Anterior cingulate cortex (tissue), 58 donors: ENCODE measurements at regions not wholly inside any gene's neighbourhood (a gene's known extent, or its start where the extent isn't known, plus 50 kb on each side); places are given as distances from the start of the nearest gene placed in this dataset.

Source experiments
- DNase-seq, 58 donors: peaks; one replicate each; lab custom pipeline; 2025; lab: John Stamatoyannopoulos, UW

- no peak for DNase-seq
Observed at GRCh38 chr12:108462686-108463085, 52.4 kb upstream of the FICD start.

DNA sequence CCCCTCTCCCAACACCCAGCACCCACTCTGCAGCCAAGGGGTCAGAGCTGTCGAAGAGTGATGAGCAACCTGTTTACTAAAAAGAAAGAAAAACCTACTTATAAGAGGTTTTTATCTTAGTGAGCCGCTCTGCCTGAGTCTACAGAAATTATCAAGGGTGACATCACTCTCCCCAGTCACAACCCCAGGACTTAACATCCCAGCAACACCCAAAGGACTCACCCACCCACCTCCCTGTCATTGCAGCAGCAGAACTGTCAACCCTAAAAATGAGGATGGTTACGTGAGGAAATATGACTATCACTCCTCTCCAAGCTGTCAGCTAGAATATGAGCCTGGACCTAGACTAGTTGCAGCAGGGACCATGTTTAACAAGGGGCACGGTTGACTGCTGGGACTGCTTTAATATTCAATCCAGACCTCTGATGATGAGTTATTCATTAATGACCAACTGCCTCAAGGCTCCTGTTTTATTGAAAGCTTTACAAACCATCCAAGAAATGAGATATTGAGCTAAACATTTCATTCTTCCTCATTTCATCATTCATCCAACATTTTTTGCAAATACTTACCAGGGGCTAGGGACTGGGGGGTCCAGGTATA, 53.9 kb upstream of the FICD start:
- peak in 1 of 58 donors; percentile 3 for DNase-seq

GRCh38 chr12:108459149-108459548, 55.9 kb upstream of the FICD start:
- peak in 3 of 58 donors; percentile 6 to 33 (median 29) for DNase-seq

- DNase-seq = no peak
Observed at GRCh38 chr12:108457734-108458361, 57.2 kb upstream of the FICD start.

- DNase-seq = peak in 8 of 58 donors; percentile 1 to 68 (median 18)
Observed at GRCh38 chr12:108457006-108457733, 57.9 kb upstream of the FICD start.

DNA sequence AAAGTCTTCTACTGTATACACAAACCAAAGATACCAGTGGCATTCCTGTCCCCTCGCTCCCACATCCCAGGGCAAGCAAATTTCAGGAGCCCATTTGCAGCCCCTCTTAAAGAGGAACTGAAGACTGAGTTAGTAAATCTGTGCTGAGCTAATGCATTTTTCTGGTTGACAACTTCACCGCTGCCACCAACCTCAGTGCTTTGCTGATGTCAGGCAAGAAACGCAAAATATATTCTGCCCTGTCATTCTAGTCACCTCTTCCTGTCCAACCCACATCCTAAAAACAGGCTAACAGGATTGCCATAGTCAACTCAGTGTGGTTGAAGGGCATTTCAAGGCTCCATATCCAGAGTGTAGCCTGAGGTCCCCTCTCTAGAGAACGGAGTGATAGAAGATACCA, 59.4 kb upstream of the FICD start:
- DNase-seq = no peak

GRCh38 chr12:108454539-108455139, 60.4 kb upstream of the FICD start:
- no peak for DNase-seq

GRCh38 chr12:108449478-108449877, 65.6 kb upstream of the FICD start:
- DNase-seq = no peak

DNA sequence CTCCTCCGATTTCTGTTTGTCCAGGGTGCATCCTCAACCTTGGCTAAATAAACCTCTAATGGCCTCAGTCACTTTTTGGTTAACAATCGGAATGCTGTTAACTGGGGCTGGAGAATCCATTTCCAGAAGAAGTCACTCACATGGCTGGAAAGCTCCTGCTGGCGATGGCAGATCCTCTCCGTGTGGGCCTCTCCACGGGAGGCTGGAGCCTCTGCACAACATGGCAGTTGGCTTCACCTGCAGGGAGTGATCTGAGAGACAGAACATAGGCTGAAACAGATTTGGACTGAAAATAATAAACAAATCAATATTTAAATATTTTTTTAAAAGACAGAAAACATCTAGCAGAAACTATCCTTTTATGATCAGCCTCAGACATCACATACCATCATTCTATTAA, 66.8 kb upstream of the FICD start:
- DNase-seq = no peak

DNA sequence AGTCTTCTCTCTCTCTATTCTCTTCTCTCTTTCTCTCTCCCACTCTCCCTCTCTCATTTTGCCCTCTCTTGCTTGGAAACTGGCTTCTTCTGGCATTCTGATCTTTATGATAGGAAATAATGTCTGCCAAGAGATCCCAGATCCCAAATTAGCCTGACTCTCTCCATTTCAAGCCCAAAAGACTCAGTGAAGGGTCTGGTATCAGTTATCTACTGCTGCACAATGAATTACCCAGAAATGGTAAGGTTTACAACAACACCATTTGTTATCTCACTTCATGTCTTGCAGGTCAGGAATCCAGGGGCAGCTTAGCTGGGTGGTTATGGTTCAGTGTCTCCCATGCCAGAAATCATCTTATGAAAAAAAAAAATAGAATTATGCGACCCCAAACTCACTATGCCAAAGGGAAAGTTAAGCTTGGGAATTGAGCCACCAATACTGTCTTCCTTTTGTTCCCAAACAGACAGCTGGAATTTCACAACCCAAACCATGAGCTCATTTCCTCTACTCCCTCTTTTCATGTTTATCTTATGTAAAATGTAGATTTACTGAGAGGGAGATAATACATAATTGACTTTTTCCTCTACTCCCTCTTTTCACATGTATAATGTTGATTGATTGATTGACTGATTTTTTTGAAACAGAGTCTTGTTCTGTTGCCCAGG, 67.8 kb upstream of the FICD start:
- DNase-seq = no peak

GRCh38 chr12:108446766-108447165, 68.3 kb upstream of the FICD start:
- DNase-seq = peak in 7 of 58 donors; percentile 7 to 59 (median 12)

DNA sequence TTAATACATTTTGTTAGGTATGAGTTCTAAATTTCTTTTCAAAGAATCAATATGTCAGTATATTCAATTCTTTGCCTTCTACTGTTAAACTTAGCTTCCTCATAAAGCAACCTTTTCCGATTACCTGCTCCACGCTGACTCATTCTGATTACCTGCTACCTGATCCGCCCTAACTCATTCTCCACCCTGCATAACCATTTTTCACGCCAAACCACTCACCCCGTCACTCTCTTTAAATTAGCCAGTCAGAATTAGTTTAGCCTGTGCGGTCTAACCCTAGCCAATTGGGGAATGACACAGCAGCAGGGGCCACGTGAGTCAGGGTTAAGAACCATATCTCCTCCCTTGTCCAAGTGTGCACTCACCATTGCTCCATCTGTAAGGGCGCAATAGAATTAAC, 72.2 kb upstream of the FICD start:
- no peak for DNase-seq

- no peak for DNase-seq
Observed at GRCh38 chr12:108442067-108442466, 73.0 kb upstream of the FICD start.

DNA sequence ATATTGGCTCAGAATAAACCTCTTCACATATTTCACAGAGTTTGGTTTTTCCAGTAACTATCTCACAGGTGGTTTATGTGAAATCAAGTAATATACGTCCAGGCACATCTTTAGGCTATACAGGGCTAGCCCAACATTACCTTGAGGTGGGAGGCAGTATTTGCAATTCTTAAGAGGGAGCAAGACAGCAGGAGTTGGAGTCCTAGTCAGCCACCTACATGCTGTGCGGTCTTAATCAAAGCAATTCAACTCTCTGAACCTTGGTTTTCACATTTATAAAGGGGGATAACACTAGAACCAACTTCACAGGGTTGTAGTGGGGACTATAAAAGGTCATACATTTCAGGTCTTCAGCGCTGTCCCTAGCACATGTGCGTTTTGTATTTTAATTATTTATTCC, 73.5 kb upstream of the FICD start:
- no peak for DNase-seq

GRCh38 chr12:108440736-108441135, 74.3 kb upstream of the FICD start:
- DNase-seq = no peak

DNA sequence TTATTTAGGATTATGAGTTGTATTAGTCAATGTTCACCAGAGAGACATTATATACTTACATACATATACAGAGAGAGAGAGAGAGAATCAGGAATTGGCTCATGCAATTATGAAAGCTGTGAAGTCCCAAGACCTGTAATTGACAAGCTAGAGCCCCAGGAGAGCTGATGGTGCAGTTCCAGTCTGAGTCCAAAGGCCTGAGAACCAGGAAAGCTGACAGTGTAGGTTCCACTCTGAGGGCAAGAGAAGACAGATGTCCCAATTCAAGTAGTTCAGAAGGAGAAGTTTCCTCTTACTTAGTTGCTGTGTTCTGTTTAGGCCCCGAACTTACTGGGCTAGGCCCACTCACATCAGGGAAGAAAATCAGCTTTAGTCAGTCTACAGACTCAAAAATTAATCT, 76.4 kb upstream of the FICD start:
- DNase-seq = no peak

- no peak for DNase-seq
Observed at GRCh38 chr12:108432423-108433121, 82.5 kb upstream of the FICD start.

DNA sequence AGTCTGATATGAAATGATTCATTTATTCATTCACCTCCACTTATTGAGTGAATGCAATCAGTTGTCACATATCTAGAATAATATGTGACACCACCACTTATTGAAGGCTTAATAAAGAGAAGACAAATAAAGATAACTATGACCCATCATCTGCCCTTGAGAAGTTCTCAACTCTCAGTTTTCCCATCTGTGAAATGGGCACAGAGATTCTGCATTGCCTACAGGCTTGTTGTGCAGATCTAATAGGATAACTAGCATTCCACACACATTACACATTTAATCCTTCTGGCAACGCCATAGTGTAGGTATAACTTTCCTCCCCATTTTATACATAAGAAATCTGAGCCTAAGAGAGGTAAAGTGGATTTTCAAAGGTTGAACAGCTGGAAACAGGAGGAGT, 84.2 kb upstream of the FICD start:
- no peak for DNase-seq

- DNase-seq = peak in 1 of 58 donors; percentile 5
Observed at GRCh38 chr12:108430245-108430644, 84.8 kb upstream of the FICD start.

DNA sequence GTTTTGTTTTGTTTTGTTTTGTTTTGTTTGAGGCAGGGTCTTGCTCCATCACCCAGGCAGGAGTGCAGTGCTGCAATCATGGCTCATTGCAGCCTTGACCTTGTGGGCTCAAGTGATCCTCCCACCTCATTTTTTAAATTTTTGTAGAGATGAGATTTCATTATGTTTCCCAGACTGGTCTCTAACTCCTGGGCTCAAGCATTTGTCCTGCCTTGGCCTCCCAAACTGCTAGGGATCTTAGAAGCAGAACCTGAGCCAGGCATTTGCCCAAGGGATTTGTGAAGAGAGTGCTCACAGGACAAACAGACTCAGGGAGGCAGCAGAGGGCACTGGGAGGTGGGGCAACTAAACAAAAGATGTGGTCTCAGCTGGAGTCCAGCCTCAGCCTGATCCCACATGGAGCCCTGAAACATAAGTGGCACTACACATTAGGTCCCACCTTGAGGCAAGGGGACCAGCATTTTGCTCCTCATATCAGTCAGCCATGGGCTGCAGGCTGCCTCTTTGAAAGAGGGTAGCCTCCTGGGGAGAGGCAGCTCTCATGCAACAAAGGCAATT, 86.2 kb upstream of the CMKLR1 start:
- no peak for DNase-seq
